ENCODE measurements at regions not wholly inside any gene's neighbourhood (a gene's known extent, or its start where the extent isn't known, plus 50 kb on each side); places are given as distances from the start of the nearest gene placed in this dataset.

DNA sequence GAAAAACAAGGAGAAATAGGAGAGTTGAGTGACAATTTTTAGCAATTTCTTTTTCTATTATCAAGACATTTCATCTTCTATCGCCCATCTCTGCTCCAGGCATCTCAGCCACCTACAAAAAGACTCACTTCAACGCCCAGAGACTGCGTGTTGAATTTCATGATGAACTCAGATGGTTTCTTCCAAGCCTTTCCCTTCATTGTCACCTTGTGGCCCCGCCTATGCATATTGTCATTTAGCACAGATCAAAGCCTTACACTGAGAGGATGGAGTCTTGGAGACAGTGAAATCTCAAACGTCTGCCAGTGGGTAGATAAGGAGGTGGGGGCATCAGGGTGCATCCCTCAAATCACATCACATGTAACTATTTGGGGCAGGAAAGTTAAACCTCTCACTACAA is 319.4 kb downstream of the SIPA1L2 start:
- TF ChIP-seq, protein P1, sequence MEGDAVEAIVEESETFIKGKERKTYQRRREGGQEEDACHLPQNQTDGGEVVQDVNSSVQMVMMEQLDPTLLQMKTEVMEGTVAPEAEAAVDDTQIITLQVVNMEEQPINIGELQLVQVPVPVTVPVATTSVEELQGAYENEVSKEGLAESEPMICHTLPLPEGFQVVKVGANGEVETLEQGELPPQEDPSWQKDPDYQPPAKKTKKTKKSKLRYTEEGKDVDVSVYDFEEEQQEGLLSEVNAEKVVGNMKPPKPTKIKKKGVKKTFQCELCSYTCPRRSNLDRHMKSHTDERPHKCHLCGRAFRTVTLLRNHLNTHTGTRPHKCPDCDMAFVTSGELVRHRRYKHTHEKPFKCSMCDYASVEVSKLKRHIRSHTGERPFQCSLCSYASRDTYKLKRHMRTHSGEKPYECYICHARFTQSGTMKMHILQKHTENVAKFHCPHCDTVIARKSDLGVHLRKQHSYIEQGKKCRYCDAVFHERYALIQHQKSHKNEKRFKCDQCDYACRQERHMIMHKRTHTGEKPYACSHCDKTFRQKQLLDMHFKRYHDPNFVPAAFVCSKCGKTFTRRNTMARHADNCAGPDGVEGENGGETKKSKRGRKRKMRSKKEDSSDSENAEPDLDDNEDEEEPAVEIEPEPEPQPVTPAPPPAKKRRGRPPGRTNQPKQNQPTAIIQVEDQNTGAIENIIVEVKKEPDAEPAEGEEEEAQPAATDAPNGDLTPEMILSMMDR (IDR thresholded peaks at IDR 0.05) = no peak
- no peak for TF ChIP-seq POLR2A (IDR thresholded peaks at IDR 0.05)
